ENCODE measurements at regions not wholly inside any gene's neighbourhood (a gene's known extent, or its start where the extent isn't known, plus 50 kb on each side); places are given as distances from the start of the nearest gene placed in this dataset.

DNA sequence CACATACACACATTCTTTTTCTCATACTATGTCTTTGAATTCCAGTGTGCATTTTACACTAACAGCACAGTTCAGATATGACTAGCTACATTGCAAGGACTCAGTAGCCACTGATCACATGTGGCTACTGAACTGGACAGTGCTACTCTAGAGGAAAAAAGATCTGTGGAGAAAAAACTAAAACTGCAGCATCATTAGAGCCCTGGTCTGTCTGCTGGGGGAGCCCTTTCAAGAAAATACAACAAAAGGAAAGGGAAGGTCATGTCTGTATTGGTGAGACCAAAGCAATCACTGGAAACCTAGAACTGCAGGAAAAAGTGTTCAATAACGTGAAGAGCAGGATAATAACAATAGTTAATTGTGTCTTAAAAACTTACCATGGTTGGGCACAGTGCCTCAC, 132.3 kb upstream of the JARID2 start:
- Histone ChIP-seq H3K4me1 (ENCODE audit: insufficient read depth) (no peaks in the 10 kb centered on the region), H4K20me1 (ENCODE audit: insufficient read depth, poor library complexity, severe bottlenecking) (no peaks in the 10 kb centered on the region), H2AFZ (no peak overlapping the region), H3K4me2 (no peak overlapping the region), H3K27me3 (no peaks in the 10 kb centered on the region), H3K36me3 (replicated peaks; ENCODE audit: insufficient read depth, low read depth) (no peaks in the 10 kb centered on the region), H3K27ac (no peak overlapping the region), H3K9me3 (ENCODE audit: low read depth) (no peaks in the 10 kb centered on the region), H3K79me2 (no peaks in the 10 kb centered on the region), H3K9me2 (replicated peaks; ENCODE audit: insufficient read depth) (no peaks in the 10 kb centered on the region), H3K4me3 (no peak overlapping the region)
- no peak for DNase-seq (ENCODE audit: low spot score)
- TF ChIP-seq EZH2phosphoT487 (IDR thresholded peaks at IDR 0.05; ENCODE audit: low read depth, severe bottlenecking, unreplicated experiment) = no peak
- TF ChIP-seq EZH2 (IDR thresholded peaks at IDR 0.05; ENCODE audit: borderline replicate concordance) = no peak
- TF ChIP-seq, protein P1, sequence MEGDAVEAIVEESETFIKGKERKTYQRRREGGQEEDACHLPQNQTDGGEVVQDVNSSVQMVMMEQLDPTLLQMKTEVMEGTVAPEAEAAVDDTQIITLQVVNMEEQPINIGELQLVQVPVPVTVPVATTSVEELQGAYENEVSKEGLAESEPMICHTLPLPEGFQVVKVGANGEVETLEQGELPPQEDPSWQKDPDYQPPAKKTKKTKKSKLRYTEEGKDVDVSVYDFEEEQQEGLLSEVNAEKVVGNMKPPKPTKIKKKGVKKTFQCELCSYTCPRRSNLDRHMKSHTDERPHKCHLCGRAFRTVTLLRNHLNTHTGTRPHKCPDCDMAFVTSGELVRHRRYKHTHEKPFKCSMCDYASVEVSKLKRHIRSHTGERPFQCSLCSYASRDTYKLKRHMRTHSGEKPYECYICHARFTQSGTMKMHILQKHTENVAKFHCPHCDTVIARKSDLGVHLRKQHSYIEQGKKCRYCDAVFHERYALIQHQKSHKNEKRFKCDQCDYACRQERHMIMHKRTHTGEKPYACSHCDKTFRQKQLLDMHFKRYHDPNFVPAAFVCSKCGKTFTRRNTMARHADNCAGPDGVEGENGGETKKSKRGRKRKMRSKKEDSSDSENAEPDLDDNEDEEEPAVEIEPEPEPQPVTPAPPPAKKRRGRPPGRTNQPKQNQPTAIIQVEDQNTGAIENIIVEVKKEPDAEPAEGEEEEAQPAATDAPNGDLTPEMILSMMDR (IDR thresholded peaks at IDR 0.05; ENCODE audit: poor library complexity) = no peak
- WGBS (ENCODE audit: low lambda C conversion rate, missing lambda C conversion rate) = 79% methylated on average over 1 of the region's 1 CpG

DNA sequence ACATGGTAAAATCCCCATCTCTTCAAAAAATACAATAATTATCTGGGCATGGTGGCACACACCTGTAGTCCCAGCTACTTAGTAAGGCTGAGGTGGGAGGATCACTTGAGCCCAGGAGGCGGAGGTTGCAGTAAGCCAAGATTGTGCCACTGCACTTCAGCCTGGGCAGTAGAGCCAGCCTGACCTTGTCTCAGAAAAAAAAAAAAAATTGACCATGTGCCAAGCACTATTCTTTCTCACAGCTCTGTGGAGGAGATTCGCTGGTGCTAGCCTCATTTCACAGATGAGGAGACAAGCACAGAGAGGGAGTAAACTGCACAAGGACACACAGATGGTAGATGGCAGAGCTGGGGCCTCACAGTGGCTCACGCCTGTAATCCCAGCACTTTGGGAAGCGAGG, 131.8 kb upstream of the JARID2 start:
- H3K9me3 ChIP-seq (ENCODE audit: low read depth) = no peaks in the 10 kb centered on the region
- H3K27ac ChIP-seq = no peak overlapping the region
- no peaks in the 10 kb centered on the region for H3K36me3 ChIP-seq (replicated peaks; ENCODE audit: insufficient read depth, low read depth)
- DNase-seq (ENCODE audit: low spot score) = no peak
- H3K79me2 ChIP-seq = no peaks in the 10 kb centered on the region
- H3K4me1 ChIP-seq (ENCODE audit: insufficient read depth) = no peaks in the 10 kb centered on the region
- no peaks in the 10 kb centered on the region for H4K20me1 ChIP-seq (ENCODE audit: insufficient read depth, poor library complexity, severe bottlenecking)
- H3K4me2 ChIP-seq = no peak overlapping the region
- no peaks in the 10 kb centered on the region for H3K9me2 ChIP-seq (replicated peaks; ENCODE audit: insufficient read depth)
- TF ChIP-seq, protein P1 (IDR thresholded peaks at IDR 0.05; ENCODE audit: poor library complexity) = no peak
- no peak for TF ChIP-seq EZH2phosphoT487 (IDR thresholded peaks at IDR 0.05; ENCODE audit: low read depth, severe bottlenecking, unreplicated experiment)
- TF ChIP-seq EZH2 (IDR thresholded peaks at IDR 0.05; ENCODE audit: borderline replicate concordance) = no peak
- 93% methylated on average over 4 of the region's 4 CpGs for WGBS (ENCODE audit: low lambda C conversion rate, missing lambda C conversion rate)
- no peak overlapping the region for H3K4me3 ChIP-seq
- H3K27me3 ChIP-seq = no peaks in the 10 kb centered on the region
- no peak overlapping the region for H2AFZ ChIP-seq

DNA sequence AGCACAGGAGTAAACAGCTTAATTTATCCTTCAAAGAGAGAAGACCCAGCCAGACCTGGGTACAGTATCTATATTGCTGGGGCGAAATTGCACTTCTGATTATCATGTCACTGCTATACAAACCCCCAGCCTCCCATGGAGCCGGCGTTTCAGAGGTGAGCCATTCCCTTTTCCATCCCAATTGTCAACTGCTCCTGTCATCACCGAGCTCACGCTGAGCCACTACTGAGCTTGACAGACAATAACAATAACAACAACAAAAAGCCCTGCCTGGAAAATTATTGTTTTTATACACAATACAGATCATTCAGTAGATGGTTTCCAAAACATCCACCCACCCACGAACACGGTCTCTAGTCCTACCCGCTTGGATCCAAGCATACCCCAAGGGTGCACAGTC, 129.0 kb upstream of the JARID2 start:
- no peaks in the 10 kb centered on the region for H3K27me3 ChIP-seq
- H4K20me1 ChIP-seq (ENCODE audit: insufficient read depth, poor library complexity, severe bottlenecking) = no peaks in the 10 kb centered on the region
- no peaks in the 10 kb centered on the region for H3K9me2 ChIP-seq (replicated peaks; ENCODE audit: insufficient read depth)
- TF ChIP-seq, protein P1 (IDR thresholded peaks at IDR 0.05; ENCODE audit: poor library complexity) = no peak
- TF ChIP-seq EZH2phosphoT487 (IDR thresholded peaks at IDR 0.05; ENCODE audit: low read depth, severe bottlenecking, unreplicated experiment) = no peak
- DNase-seq (ENCODE audit: low spot score) = no peak
- no peak overlapping the region for H2AFZ ChIP-seq
- no peak overlapping the region for H3K27ac ChIP-seq
- H3K79me2 ChIP-seq = no peaks in the 10 kb centered on the region
- H3K36me3 ChIP-seq (replicated peaks; ENCODE audit: insufficient read depth, low read depth) = no peaks in the 10 kb centered on the region
- WGBS (ENCODE audit: low lambda C conversion rate, missing lambda C conversion rate) = 74% methylated on average over 8 of the region's 8 CpGs
- H3K4me3 ChIP-seq = no peak overlapping the region
- no peak overlapping the region for H3K4me2 ChIP-seq
- no peaks in the 10 kb centered on the region for H3K9me3 ChIP-seq (ENCODE audit: low read depth)
- no peaks in the 10 kb centered on the region for H3K4me1 ChIP-seq (ENCODE audit: insufficient read depth)

DNA sequence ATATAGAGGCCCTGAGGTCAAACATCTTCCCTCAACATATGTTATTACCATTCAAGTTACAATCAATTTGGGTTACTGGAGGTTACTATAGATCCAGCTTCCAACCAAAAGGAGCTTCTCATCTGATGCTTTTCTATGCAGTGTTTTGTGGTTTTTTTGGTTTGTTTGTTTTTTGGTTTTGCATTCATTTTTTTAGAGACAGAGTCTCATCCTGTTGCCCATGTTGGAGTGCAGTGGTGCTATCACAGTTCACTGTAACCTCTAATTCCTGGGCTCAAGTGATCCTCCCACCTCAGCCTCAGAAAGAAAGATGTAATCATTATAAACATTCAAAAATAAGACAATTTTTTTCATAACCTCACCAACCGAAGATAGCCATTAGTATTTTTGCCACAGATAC, 124.4 kb upstream of the JARID2 start:
- Histone ChIP-seq H3K4me2 (no peak overlapping the region), H3K4me3 (no peak overlapping the region), H2AFZ (no peak overlapping the region), H3K27ac (no peak overlapping the region), H3K9me3 (ENCODE audit: low read depth) (no peaks in the 10 kb centered on the region), H3K36me3 (replicated peaks; ENCODE audit: insufficient read depth, low read depth) (no peaks in the 10 kb centered on the region), H3K79me2 (no peaks in the 10 kb centered on the region), H3K4me1 (ENCODE audit: insufficient read depth) (no peaks in the 10 kb centered on the region), H3K27me3 (no peaks in the 10 kb centered on the region), H4K20me1 (ENCODE audit: insufficient read depth, poor library complexity, severe bottlenecking) (no peaks in the 10 kb centered on the region), H3K9me2 (replicated peaks; ENCODE audit: insufficient read depth) (no peaks in the 10 kb centered on the region)
- TF ChIP-seq, protein P1 (IDR thresholded peaks at IDR 0.05; ENCODE audit: poor library complexity) = no peak
- TF ChIP-seq EZH2phosphoT487 (IDR thresholded peaks at IDR 0.05; ENCODE audit: low read depth, severe bottlenecking, unreplicated experiment) (no peak), EZH2 (IDR thresholded peaks at IDR 0.05; ENCODE audit: borderline replicate concordance) (no peak)
- 93% methylated on average over 1 of the region's 1 CpG for WGBS (ENCODE audit: low lambda C conversion rate, missing lambda C conversion rate)
- DNase-seq (ENCODE audit: low spot score) = no peak
